OCI-LY7 (cell line): ENCODE measurements at regions not wholly inside any gene's neighbourhood (a gene's known extent, or its start where the extent isn't known, plus 50 kb on each side); places are given as distances from the start of the nearest gene placed in this dataset.

Source experiments
- BruUV-seq: library from RNA; stranded (reverse); fragments of 400-500 nt; replicated peaks from 2 replicates; lab custom pipeline; 2021; lab: Mats Ljungman, UMichigan
- CTCF ChIA-PET: fragments of 300-600 bp; sonication (Branson Sonifier 250); formaldehyde crosslinking; loops from one replicate; lab custom pipeline; 2022; ENCODE audit warnings: antibody characterized with exemption; ENCODE audit not compliant: unreplicated experiment; lab: Charles Lee
- POLR2A ChIA-PET: fragments of 300-600 bp; sonication (Branson Sonifier 250); formaldehyde crosslinking; loops from one replicate; lab custom pipeline; 2022; ENCODE audit warnings: antibody characterized with exemption; lab: Charles Lee
- DNase-seq: peaks from one replicate; pipeline ENCODE4 v3.0.0-alpha.2; 2015; ENCODE audit warnings: low spot score
- H2AFZ ChIP-seq: fragments of 200-600 bp; sonication (generic), shearing (Covaris generic); 2 replicates; pipeline ENCODE4 v1.6.1; 2014; ENCODE audit warnings: mild to moderate bottlenecking, antibody characterized with exemption, low read length, moderate library complexity
- H3K27ac ChIP-seq: fragments of 200-600 bp; sonication (generic); 2 replicates; pipeline ENCODE4 v1.5.1; 2014; ENCODE audit warnings: mixed run types, low read depth, mild to moderate bottlenecking, moderate library complexity, low read length, inconsistent platforms; ENCODE audit not compliant: poor library complexity, severe bottlenecking
- H3K36me3 ChIP-seq: fragments of 200-600 bp; sonication (generic); 2 replicates; pipeline ENCODE4 v1.6.1; 2014; ENCODE audit warnings: mild to moderate bottlenecking, antibody characterized with exemption, low read length, moderate library complexity, mixed read lengths; ENCODE audit not compliant: insufficient read depth
- H3K4me1 ChIP-seq: fragments of 200-600 bp; sonication (generic); 2 replicates; pipeline ENCODE4 v1.5.1; 2014; ENCODE audit warnings: mild to moderate bottlenecking, low read length; ENCODE audit not compliant: insufficient read depth, poor library complexity, severe bottlenecking
- H3K4me2 ChIP-seq: fragments of 200-600 bp; sonication (generic); 2 replicates; pipeline ENCODE4 v1.6.1; 2014; ENCODE audit warnings: mild to moderate bottlenecking, low read length
- H3K4me3 ChIP-seq: fragments of 200-600 bp; sonication (generic); 2 replicates; pipeline ENCODE4 v1.5.1; 2014; ENCODE audit warnings: mild to moderate bottlenecking, low read depth, low read length; ENCODE audit not compliant: poor library complexity, severe bottlenecking
- H3K79me2 ChIP-seq: fragments of 200-600 bp; sonication (generic); 2 replicates; pipeline ENCODE4 v1.6.1; 2016; ENCODE audit warnings: low read depth, mild to moderate bottlenecking, low read length, moderate library complexity, mixed read lengths; ENCODE audit not compliant: insufficient read depth
- H3K9me2 ChIP-seq: fragments of 200-600 bp; sonication (generic); 2 replicates; pipeline ENCODE4 v1.6.1; 2016; ENCODE audit warnings: mild to moderate bottlenecking, low read length, mixed read lengths; ENCODE audit not compliant: insufficient read depth
- H3K9me3 ChIP-seq: fragments of 200-600 bp; sonication (generic); 2 replicates; pipeline ENCODE4 v1.6.1; 2014; ENCODE audit warnings: mild to moderate bottlenecking, mixed run types, low read length, mixed read lengths
- H4K20me1 ChIP-seq: fragments of 200-600 bp; sonication (generic); 2 replicates; pipeline ENCODE4 v1.6.1; 2014; ENCODE audit warnings: mild to moderate bottlenecking, antibody characterized with exemption, low read length, moderate library complexity, mixed read lengths; ENCODE audit not compliant: insufficient read depth
- EZH2phosphoT487 ChIP-seq: fragments of 200-600 bp; sonication (generic); IDR thresholded peaks from 2 replicates; pipeline ENCODE4 v1.6.1; 2018; ENCODE audit warnings: low read depth, borderline replicate concordance, mild to moderate bottlenecking, mixed run types, antibody characterized with exemption, low read length, moderate library complexity, mixed read lengths
- intact Hi-C: fragments of 100-400 bp; cut with micrococcal nuclease; formaldehyde crosslinking; loops from one replicate; pipeline ENCODE4 v1.10.0; 2022; ENCODE audit not compliant: unreplicated experiment
- TF ChIP-seq, protein P1 (sequence below): fragments of 200-600 bp; sonication (generic); conservative IDR thresholded peaks from 2 replicates; pipeline ENCODE4 v1.5.1; 2014; ENCODE audit warnings: mild to moderate bottlenecking, antibody characterized with exemption, low read length, moderate library complexity, mixed read lengths

DNA sequence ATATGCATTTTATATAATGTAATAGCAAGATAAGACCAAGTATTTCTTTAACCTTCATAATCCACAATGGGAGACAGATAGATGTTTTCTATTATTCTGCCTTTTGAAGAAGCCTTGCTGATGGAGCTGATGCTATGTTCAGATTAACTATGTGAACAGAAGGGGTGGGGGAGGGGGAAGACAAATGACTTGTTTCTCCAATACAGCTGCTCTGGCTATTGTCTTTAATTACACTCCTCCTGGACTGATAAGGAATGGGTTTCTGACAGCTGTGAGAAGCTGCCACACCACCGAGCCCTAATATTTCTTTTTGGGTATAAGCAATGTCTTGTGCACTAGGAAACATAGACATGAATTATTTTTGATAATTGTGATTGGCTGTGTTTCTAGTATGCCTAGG lies 62.0 kb downstream of the CAVIN4 start:
- ChIA-PET CTCF (no interaction called here), POLR2A (interaction anchor here (0.7 to 0.8 kb wide), 2 partner anchors 25 to 74 kb away, joined by 4 to 5 read pairs; no protein-coding TSS in a partner anchor)
- TF ChIP-seq, protein P1, sequence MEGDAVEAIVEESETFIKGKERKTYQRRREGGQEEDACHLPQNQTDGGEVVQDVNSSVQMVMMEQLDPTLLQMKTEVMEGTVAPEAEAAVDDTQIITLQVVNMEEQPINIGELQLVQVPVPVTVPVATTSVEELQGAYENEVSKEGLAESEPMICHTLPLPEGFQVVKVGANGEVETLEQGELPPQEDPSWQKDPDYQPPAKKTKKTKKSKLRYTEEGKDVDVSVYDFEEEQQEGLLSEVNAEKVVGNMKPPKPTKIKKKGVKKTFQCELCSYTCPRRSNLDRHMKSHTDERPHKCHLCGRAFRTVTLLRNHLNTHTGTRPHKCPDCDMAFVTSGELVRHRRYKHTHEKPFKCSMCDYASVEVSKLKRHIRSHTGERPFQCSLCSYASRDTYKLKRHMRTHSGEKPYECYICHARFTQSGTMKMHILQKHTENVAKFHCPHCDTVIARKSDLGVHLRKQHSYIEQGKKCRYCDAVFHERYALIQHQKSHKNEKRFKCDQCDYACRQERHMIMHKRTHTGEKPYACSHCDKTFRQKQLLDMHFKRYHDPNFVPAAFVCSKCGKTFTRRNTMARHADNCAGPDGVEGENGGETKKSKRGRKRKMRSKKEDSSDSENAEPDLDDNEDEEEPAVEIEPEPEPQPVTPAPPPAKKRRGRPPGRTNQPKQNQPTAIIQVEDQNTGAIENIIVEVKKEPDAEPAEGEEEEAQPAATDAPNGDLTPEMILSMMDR: no peak
- TF ChIP-seq EZH2phosphoT487: no peak
- H3K36me3 ChIP-seq: no peaks in the 10 kb centered on the region
- no peaks in the 10 kb centered on the region for H4K20me1 ChIP-seq
- H3K9me3 ChIP-seq: no peaks in the 10 kb centered on the region
- no peak overlapping the region for H2AFZ ChIP-seq
- DNase-seq: no peak
- no peaks in the 10 kb centered on the region for H3K79me2 ChIP-seq
- no TSS peak for BruUV-seq
- no peak overlapping the region for H3K4me2 ChIP-seq
- no peak overlapping the region for H3K4me3 ChIP-seq
- no peaks in the 10 kb centered on the region for H3K9me2 ChIP-seq
- no peak overlapping the region for H3K27ac ChIP-seq
- no peaks in the 10 kb centered on the region for H3K4me1 ChIP-seq
- intact Hi-C loops: no loop called here

DNA sequence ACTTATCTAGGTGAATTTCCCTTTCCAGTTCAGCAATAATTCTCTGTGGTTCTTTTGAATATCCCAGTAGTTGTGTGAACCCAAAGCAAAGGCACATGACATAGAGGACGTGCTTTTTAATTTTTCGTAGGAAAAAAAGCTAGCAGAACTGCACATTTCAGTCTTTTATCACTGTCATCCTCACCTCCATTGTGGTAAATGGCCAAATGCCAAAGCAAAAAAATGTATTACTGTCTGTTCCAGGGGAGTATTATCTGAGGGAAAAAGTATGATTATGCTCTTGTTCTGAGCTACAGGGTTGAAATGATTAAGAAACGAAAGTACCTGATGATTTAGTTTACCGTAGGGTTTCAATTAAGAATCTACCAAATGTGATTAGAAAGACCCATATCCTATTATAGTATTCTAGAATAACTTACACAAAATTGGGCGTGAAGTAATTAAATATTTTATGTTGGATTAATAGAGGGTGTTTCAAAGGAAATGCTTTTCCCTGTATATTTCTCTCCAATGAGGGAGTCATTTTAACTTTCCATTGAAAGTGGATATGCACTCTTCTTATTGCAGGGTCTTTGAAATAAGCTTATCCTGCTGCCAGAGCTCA lies 62.7 kb downstream of the CAVIN4 start:
- no peaks in the 10 kb centered on the region for H3K9me3 ChIP-seq
- H3K4me1 ChIP-seq: no peaks in the 10 kb centered on the region
- intact Hi-C loops: no loop called here
- no peak overlapping the region for H3K4me2 ChIP-seq
- H3K27ac ChIP-seq: no peak overlapping the region
- no peaks in the 10 kb centered on the region for H3K36me3 ChIP-seq
- POLR2A ChIA-PET: interaction anchor here (0.6 to 0.8 kb wide), 3 partner anchors 26 to 232 kb away, joined by 3 to 5 read pairs (median 4); no protein-coding TSS in a partner anchor
- no peak overlapping the region for H2AFZ ChIP-seq
- CTCF ChIA-PET: no interaction called here
- no peaks in the 10 kb centered on the region for H3K79me2 ChIP-seq
- BruUV-seq: no TSS peak
- H4K20me1 ChIP-seq: no peaks in the 10 kb centered on the region
- no peak for DNase-seq
- H3K9me2 ChIP-seq: no peaks in the 10 kb centered on the region
- H3K4me3 ChIP-seq: no peak overlapping the region
- TF ChIP-seq, protein P1: no peak
- no peak for TF ChIP-seq EZH2phosphoT487

GRCh38 chr9:100641166-100641565 lies 63.3 kb downstream of the CAVIN4 start:
- H3K9me3 ChIP-seq: no peaks in the 10 kb centered on the region
- POLR2A ChIA-PET: interaction anchor here (0.6 kb wide), 1 partner anchor 233 kb away, joined by 3 read pairs; no protein-coding TSS in a partner anchor
- intact Hi-C loops: no loop called here

More at GRCh38 chr9:100641166-100641565, 63.3 kb downstream of the CAVIN4 start:
- CTCF ChIA-PET: no interaction called here
- Histone ChIP-seq H3K79me2 (no peaks in the 10 kb centered on the region), H3K9me2 (no peaks in the 10 kb centered on the region), H3K4me1 (no peaks in the 10 kb centered on the region), H3K4me3 (no peak overlapping the region), H3K4me2 (no peak overlapping the region), H3K27ac (no peak overlapping the region), H3K36me3 (no peaks in the 10 kb centered on the region), H4K20me1 (no peaks in the 10 kb centered on the region), H2AFZ (no peak overlapping the region)
- DNase-seq: no peak
- TF ChIP-seq, protein P1: no peak
- TF ChIP-seq EZH2phosphoT487: no peak
- no TSS peak for BruUV-seq
